ENCODE measurements at regions not wholly inside any gene's neighbourhood (a gene's known extent, or its start where the extent isn't known, plus 50 kb on each side); places are given as distances from the start of the nearest gene placed in this dataset.

DNA sequence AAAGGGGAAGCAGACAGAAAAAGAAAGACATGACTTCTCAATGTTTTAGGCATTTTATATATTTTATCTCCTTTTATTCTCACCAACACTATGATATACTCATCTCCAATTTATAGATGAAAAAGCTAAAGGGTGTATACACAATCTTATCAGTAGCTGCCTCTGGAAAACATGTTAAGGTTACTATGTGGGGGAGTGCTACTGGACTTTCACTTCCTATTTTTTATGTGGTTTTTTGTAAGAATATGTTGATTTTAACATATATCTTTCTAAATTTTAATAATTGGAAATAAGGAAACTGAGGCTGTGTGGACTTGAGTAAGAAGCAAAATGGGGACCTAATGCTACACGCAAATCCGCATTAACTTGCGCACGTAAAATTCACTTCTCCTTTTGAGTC is 99.6 kb upstream of the PDE3A start:
- TF ChIP-seq, protein P1, sequence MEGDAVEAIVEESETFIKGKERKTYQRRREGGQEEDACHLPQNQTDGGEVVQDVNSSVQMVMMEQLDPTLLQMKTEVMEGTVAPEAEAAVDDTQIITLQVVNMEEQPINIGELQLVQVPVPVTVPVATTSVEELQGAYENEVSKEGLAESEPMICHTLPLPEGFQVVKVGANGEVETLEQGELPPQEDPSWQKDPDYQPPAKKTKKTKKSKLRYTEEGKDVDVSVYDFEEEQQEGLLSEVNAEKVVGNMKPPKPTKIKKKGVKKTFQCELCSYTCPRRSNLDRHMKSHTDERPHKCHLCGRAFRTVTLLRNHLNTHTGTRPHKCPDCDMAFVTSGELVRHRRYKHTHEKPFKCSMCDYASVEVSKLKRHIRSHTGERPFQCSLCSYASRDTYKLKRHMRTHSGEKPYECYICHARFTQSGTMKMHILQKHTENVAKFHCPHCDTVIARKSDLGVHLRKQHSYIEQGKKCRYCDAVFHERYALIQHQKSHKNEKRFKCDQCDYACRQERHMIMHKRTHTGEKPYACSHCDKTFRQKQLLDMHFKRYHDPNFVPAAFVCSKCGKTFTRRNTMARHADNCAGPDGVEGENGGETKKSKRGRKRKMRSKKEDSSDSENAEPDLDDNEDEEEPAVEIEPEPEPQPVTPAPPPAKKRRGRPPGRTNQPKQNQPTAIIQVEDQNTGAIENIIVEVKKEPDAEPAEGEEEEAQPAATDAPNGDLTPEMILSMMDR (IDR thresholded peaks at IDR 0.05): no peak
- TF ChIP-seq EZH2 (IDR thresholded peaks at IDR 0.05; ENCODE audit: borderline replicate concordance, insufficient read depth, low read depth, low read length, poor library complexity, severe bottlenecking): no peak

Measured in B cell (primary cell).